Fibroblast of peridontal ligament (primary cell): ENCODE measurements at regions not wholly inside any gene's neighbourhood (a gene's known extent, or its start where the extent isn't known, plus 50 kb on each side); places are given as distances from the start of the nearest gene placed in this dataset.

Experiments
- DNase-seq: peaks from one replicate; pipeline ENCODE4 v3.0.0-alpha.2; 2010; ENCODE audit errors: extremely low read depth

GRCh38 chr1:172952516-172952915 lies 98.2 kb downstream of the TNFSF18 start:
- no peak for DNase-seq

GRCh38 chr1:172954476-172955150 lies 96.1 kb downstream of the TNFSF18 start:
- no peak for DNase-seq

- DNase-seq = no peak
Observed at GRCh38 chr1:172955161-172955815, 95.5 kb downstream of the TNFSF18 start.

GRCh38 chr1:172956871-172957270 lies 93.9 kb downstream of the TNFSF18 start:
- no peak for DNase-seq

GRCh38 chr1:172957491-172957890 lies 93.2 kb downstream of the TNFSF18 start:
- DNase-seq = no peak

- no peak for DNase-seq
Observed at GRCh38 chr1:172959571-172959970, 91.2 kb downstream of the TNFSF18 start.

- DNase-seq = no peak
Observed at GRCh38 chr1:172960019-172960418, 90.7 kb downstream of the TNFSF18 start.

- peak; percentile 59 for DNase-seq
Observed at GRCh38 chr1:172960454-172961208, 90.1 kb downstream of the TNFSF18 start.

GRCh38 chr1:172964864-172965263 lies 85.9 kb downstream of the TNFSF18 start:
- no peak for DNase-seq

- DNase-seq = no peak
Observed at GRCh38 chr1:172966844-172967540, 83.7 kb downstream of the TNFSF18 start.

GRCh38 chr1:172967936-172968335 lies 82.8 kb downstream of the TNFSF18 start:
- DNase-seq = no peak

GRCh38 chr1:172969611-172970010 lies 81.1 kb downstream of the TNFSF18 start:
- DNase-seq = peak; percentile 89

GRCh38 chr1:172970186-172970585 lies 80.6 kb downstream of the TNFSF18 start:
- DNase-seq = no peak

GRCh38 chr1:172971241-172971640 lies 79.5 kb downstream of the TNFSF18 start:
- no peak for DNase-seq

- no peak for DNase-seq
Observed at GRCh38 chr1:172972258-172972657, 78.5 kb downstream of the TNFSF18 start.

GRCh38 chr1:172973424-172973823 lies 77.3 kb downstream of the TNFSF18 start:
- DNase-seq = no peak

- DNase-seq = peak; percentile 97
Observed at GRCh38 chr1:172976222-172977041, 74.3 kb downstream of the TNFSF18 start.

GRCh38 chr1:172977296-172978017 lies 73.3 kb downstream of the TNFSF18 start:
- peak; percentile 61 for DNase-seq

GRCh38 chr1:172978595-172978994 lies 72.1 kb downstream of the TNFSF18 start:
- DNase-seq = no peak

GRCh38 chr1:172979828-172980227 lies 70.9 kb downstream of the TNFSF18 start:
- DNase-seq = no peak

- DNase-seq = peak; percentile 48
Observed at GRCh38 chr1:172980456-172980855, 70.3 kb downstream of the TNFSF18 start.
